GM18867 (cell line): ENCODE measurements at regions not wholly inside any gene's neighbourhood (a gene's known extent, or its start where the extent isn't known, plus 50 kb on each side); places are given as distances from the start of the nearest gene placed in this dataset.

Source experiments
- ATAC-seq: cut with Tn5 transposase; IDR thresholded peaks from one replicate; pipeline ENCODE4 v1.9.1; 2021; ENCODE audit warnings: mild to moderate bottlenecking, moderate library complexity; ENCODE audit not compliant: unreplicated experiment

GRCh38 chr2:120985997-120986651, 250.5 kb downstream of the GLI2 start:
- ATAC-seq: no peak

GRCh38 chr2:120986898-120987650, 251.4 kb downstream of the GLI2 start:
- ATAC-seq: no peak

- no peak for ATAC-seq
Measured at GRCh38 chr2:120988051-120988699, 252.5 kb downstream of the GLI2 start.

DNA sequence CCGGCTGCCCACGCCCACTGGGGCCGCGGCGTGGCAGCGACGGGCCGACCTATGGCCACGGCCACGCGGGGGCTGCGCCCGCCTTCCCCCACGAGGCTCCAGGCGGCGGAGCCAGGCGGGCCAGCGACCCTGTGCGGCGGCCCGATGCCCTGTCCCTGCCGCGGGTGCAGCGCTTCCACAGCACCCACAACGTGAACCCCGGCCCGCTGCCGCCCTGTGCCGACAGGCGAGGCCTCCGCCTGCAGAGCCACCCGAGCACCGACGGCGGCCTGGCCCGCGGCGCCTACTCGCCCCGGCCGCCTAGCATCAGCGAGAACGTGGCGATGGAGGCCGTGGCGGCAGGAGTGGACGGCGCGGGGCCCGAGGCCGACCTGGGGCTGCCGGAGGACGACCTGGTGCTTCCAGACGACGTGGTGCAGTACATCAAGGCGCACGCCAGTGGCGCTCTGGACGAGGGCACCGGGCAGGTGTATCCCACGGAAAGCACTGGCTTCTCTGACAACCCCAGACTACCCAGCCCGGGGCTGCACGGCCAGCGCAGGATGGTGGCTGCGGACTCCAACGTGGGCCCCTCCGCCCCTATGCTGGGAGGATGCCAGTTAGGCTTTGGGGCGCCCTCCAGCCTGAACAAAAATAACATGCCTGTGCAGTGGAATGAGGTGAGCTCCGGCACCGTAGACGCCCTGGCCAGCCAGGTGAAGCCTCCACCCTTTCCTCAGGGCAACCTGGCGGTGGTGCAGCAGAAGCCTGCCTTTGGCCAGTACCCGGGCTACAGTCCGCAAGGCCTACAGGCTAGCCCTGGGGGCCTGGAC, 253.2 kb downstream of the GLI2 start:
- no peak for ATAC-seq

DNA sequence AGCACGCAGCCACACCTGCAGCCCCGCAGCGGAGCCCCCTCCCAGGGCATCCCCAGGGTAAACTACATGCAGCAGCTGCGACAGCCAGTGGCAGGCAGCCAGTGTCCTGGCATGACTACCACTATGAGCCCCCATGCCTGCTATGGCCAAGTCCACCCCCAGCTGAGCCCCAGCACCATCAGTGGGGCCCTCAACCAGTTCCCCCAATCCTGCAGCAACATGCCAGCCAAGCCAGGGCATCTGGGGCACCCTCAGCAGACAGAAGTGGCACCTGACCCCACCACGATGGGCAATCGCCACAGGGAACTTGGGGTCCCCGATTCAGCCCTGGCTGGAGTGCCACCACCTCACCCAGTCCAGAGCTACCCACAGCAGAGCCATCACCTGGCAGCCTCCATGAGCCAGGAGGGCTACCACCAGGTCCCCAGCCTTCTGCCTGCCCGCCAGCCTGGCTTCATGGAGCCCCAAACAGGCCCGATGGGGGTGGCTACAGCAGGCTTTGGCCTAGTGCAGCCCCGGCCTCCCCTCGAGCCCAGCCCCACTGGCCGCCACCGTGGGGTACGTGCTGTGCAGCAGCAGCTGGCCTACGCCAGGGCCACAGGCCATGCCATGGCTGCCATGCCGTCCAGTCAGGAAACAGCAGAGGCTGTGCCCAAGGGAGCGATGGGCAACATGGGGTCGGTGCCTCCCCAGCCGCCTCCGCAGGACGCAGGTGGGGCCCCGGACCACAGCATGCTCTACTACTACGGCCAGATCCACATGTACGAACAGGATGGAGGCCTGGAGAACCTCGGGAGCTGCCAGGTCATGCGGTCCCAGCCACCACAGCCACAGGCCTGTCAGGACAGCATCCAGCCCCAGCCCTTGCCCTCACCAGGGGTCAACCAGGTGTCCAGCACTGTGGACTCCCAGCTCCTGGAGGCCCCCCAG, 254.1 kb downstream of the GLI2 start:
- ATAC-seq: no peak

- ATAC-seq: no peak
Measured at GRCh38 chr2:120990451-120990871, 254.8 kb downstream of the GLI2 start.

DNA sequence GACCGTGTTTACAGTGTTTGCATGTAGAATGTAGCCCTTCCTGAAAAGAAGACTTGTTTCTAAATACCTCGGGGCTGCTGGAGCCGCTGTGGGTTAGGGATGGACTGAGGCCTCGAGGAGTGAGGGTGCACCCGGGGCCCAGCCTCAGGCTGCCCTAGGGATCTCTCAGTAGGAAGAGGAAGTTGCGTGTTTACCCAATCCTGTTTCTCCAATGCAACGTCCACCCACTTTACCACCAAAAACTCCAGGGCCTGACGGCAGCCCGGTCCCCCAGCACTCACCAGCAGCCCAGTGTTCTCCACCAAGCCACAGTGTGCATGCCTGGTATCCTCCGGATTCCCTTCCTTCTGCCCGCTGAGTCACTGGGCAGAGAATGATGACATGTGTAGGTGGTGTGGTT, 255.8 kb downstream of the GLI2 start:
- no peak for ATAC-seq

DNA sequence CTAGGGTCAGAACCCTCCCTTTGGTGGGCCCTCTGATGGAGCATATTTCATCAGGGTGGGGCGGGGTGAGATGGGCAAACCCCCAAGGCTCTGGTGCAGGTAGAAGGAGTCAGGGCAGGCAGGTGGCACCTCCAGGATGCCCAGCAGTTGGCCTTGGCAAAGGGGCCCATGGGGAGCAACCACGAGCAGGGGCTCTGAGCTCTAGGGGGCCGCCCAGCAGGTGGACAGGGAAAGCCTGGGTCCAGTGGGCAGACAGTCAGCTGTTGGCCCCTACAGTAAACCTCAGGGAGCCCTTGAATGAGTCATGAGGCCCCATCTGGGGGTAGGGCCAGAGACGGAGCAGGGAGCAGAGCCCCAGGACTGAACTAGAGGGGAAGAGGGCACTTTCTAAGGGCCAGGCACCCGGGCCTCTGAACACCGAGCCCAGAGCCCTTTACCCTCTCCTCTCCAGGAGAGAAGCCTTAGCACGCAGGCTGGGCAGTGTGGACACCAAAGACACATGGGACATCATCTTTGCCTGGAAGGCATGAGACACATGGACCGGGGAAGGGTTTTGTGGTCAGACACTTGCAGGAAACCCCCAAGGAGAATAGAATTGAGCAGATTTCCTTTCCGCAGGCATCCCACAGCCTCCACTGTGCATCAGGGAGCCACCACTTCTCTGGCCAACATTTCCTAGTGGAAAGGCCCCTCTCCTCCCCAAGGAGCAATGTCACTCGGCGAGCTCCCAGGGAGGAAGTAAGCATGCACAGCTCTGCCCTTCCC, 257.3 kb downstream of the GLI2 start:
- ATAC-seq: no peak

DNA sequence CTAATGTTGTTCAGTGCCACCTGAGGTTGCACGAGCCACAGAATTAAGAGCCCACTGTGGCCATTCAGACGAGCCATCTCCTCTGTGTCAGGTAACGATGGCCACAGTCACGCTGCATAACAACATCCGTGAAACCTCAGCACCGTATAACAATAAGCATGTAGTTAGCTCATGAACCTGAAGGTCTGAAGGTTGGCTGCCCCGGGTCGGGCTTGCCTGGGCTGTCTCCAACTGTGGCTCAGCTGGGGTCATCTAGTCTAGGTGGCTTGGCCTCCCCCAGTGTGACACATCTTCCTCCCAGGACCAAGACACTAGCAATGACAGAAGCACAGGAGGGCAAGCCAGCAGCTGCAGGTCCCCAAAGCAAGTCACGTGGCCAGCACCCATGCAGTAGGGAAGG, 258.0 kb downstream of the GLI2 start:
- no peak for ATAC-seq

- ATAC-seq: no peak
Measured at GRCh38 chr2:120994301-120994995, 258.8 kb downstream of the GLI2 start.

- no peak for ATAC-seq
Measured at GRCh38 chr2:120995152-120995551, 259.5 kb downstream of the GLI2 start.

DNA sequence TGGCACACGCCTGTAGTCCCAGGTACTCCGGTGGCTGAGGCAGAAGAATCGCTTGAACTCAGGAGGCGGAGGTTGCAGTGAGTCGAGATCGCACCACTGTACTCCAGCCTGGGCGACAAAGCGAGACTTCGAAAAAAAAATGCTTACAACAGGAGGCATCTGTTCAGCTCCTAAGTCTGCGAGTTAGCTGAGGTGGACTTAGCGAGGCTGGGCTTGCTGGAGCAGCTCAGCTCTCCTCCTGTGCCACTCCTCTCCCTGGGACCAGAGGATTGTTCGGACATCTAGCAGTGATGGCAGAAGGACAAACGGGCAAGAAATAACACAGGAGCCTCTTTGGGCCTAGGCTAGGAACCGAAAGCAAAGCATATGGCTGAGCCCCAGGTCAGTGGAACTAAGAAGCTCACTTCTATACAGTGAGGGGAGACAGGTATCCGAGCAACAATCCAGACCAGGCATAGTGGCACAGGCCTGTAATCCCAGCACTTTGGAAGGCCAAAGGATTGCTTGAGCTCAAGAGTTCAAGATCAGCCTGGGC, 260.1 kb downstream of the GLI2 start:
- ATAC-seq: no peak

DNA sequence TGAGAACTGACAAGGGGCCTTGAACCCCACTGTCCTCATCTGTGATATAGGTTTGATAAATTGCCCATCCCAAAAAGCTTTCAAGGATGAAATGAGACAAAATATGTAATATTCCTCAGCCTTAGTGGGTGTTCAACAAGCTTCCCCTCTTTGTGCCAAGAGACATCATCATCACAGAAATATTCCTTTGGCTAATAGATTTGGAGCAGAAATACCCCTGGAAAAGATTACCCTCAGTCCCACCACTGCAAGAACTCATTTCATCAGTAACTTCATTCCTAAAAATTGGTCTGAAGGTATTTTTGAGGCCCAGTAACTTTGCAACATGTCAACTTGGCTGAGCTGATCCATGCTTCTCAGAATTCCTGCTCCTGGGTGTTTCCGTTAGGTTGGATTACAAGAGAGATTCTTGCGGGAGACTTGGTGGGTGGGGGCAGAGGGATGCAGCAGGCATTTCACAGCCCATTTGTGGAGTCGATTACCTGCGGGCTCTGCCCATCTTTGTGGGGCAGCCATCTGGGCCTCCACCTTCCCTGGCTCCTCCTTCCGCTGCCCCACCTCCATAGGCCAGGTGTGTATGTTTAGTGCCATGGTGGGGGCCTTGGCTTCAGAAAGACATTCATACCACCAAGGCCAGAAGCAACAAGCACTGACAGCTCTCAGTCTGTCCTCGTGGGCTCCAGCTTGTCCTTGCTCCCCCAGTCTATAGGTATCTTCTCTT, 263.9 kb downstream of the GLI2 start:
- ATAC-seq: no peak

- ATAC-seq: no peak
Measured at GRCh38 chr2:121000804-121001203, 265.1 kb downstream of the GLI2 start.

GRCh38 chr2:121001641-121002040, 266.0 kb downstream of the GLI2 start:
- ATAC-seq: no peak

DNA sequence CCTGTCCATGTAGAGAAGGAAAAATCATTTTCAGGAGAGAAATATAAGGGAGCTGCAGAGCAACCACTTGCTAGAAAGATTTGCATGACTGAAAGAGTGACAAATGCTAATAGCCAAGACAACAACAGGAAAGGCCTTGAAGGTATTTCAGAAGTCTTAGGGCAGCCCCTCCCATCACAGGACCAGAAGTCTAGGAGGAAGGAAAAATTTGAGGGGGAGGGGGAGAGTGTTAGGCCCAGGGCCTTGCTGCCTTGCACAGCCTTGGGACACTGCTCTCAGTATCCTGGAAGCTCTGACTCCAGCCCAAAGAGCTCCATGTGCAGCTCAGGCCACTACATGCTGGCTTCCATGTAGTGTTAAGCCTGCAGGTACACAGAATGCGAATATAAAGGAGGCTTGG, 266.9 kb downstream of the GLI2 start:
- no peak for ATAC-seq

DNA sequence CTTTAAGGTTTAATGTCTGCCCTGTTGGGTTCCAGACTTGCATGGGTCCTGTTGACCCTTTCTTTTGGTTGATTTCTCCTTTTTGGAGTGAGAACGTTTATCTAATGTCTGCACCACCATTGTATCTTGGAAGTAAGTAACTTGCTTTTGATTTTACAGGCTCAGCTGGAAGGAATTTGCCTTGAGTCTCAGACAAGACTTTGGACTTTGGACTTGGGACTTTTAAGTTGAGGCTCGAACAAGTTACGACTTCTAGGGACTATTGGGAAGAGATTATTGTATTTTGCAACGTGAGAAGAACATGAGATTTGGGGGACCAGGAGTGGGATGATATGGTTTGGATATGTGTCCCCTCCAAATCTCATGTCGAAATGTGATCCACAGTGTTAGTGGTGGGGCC, 267.7 kb downstream of the GLI2 start:
- no peak for ATAC-seq

DNA sequence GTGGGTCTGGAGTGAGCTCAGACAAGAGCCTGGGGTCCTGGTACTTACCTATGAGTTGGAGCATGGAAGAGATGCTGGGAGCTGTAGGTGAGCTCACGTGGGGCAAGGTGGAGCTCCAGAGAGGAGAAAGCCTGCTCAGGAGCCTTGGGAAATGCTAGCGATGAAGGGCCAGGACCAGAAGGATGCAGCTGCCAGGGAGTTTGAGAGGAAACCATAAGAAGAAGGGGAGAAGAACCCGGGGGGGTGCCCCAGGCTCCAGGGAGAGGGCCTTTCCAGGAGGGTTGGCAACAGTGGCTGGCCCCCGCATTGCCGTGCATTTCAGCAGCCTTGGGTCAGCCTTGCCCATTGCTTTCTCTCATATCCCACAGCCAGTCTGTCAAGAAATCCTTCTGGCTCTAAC, 268.7 kb downstream of the GLI2 start:
- ATAC-seq: no peak
